ENCODE measurements at regions not wholly inside any gene's neighbourhood (a gene's known extent, or its start where the extent isn't known, plus 50 kb on each side); places are given as distances from the start of the nearest gene placed in this dataset.

GRCh38 chr7:12080006-12080405 lies 131.1 kb upstream of the TMEM106B start:
- Histone ChIP-seq H3K4me1 (ENCODE audit: control insufficient read depth in 2 of 2, insufficient read depth in 2 of 2, low read length in 1 of 2) (no peaks in the 10 kb centered on the region), H3K27me3 (ENCODE audit: control insufficient read depth in 1 of 2, insufficient read depth in 2 of 2, low read length in 2 of 2) (no peaks in the 10 kb centered on the region), H3K36me3 (ENCODE audit: control insufficient read depth in 2 of 2, insufficient read depth in 2 of 2, low read length in 1 of 2) (no peaks in the 10 kb centered on the region), H3K4me3 (ENCODE audit: low read depth in 1 of 2, low read length in 2 of 2) (no peak overlapping the region), H3K27ac (ENCODE audit: low read depth in 2 of 2, low read length in 1 of 2) (no peak overlapping the region), H3K9me3 (ENCODE audit: control insufficient read depth in 2 of 2, insufficient read depth in 1 of 2, low read depth in 1 of 2, low read length in 1 of 2) (no peaks in the 10 kb centered on the region)
- 59 to 61% methylated on average over 3 of the region's 3 CpGs for WGBS, 2 donors

GRCh38 chr7:12085516-12085915 lies 125.6 kb upstream of the TMEM106B start:
- Histone ChIP-seq H3K4me1 (ENCODE audit: control insufficient read depth in 2 of 2, insufficient read depth in 2 of 2, low read length in 1 of 2) (no peaks in the 10 kb centered on the region), H3K36me3 (ENCODE audit: control insufficient read depth in 2 of 2, insufficient read depth in 2 of 2, low read length in 1 of 2) (no peaks in the 10 kb centered on the region), H3K27ac (ENCODE audit: low read depth in 2 of 2, low read length in 1 of 2) (no peak overlapping the region), H3K9me3 (ENCODE audit: control insufficient read depth in 2 of 2, insufficient read depth in 1 of 2, low read depth in 1 of 2, low read length in 1 of 2) (no peaks in the 10 kb centered on the region), H3K27me3 (ENCODE audit: control insufficient read depth in 1 of 2, insufficient read depth in 2 of 2, low read length in 2 of 2) (no peaks in the 10 kb centered on the region), H3K4me3 (ENCODE audit: low read depth in 1 of 2, low read length in 2 of 2) (no peak overlapping the region)
- 37 to 50% methylated on average over 1 of the region's 1 CpG for WGBS, 2 donors

- peaks cover 0 to 3% of the 10 kb centered on the region in 2 donors for H3K9me3 ChIP-seq (ENCODE audit: control insufficient read depth in 2 of 2, insufficient read depth in 1 of 2, low read depth in 1 of 2, low read length in 1 of 2)
- no peaks in the 10 kb centered on the region for H3K4me1 ChIP-seq (ENCODE audit: control insufficient read depth in 2 of 2, insufficient read depth in 2 of 2, low read length in 1 of 2)
- no peaks in the 10 kb centered on the region for H3K36me3 ChIP-seq (ENCODE audit: control insufficient read depth in 2 of 2, insufficient read depth in 2 of 2, low read length in 1 of 2)
- H3K27me3 ChIP-seq (ENCODE audit: control insufficient read depth in 1 of 2, insufficient read depth in 2 of 2, low read length in 2 of 2), result no peaks in the 10 kb centered on the region
- 74 to 80% methylated on average over 9 of the region's 9 CpGs for WGBS, 2 donors
- H3K4me3 ChIP-seq (ENCODE audit: low read depth in 1 of 2, low read length in 2 of 2), result no peak overlapping the region
- no peak overlapping the region for H3K27ac ChIP-seq (ENCODE audit: low read depth in 2 of 2, low read length in 1 of 2)
Measured at GRCh38 chr7:12089951-12090756, 120.9 kb upstream of the TMEM106B start.

- 84 to 85% methylated on average over 5 of the region's 5 CpGs for WGBS, 2 donors
Measured at GRCh38 chr7:12090757-12091221, 120.3 kb upstream of the TMEM106B start.

GRCh38 chr7:12091231-12091630 lies 119.9 kb upstream of the TMEM106B start:
- Histone ChIP-seq H3K4me3 (ENCODE audit: low read depth in 1 of 2, low read length in 2 of 2) (no peak overlapping the region), H3K27ac (ENCODE audit: low read depth in 2 of 2, low read length in 1 of 2) (no peak overlapping the region), H3K36me3 (ENCODE audit: control insufficient read depth in 2 of 2, insufficient read depth in 2 of 2, low read length in 1 of 2) (no peaks in the 10 kb centered on the region), H3K27me3 (ENCODE audit: control insufficient read depth in 1 of 2, insufficient read depth in 2 of 2, low read length in 2 of 2) (no peaks in the 10 kb centered on the region), H3K4me1 (ENCODE audit: control insufficient read depth in 2 of 2, insufficient read depth in 2 of 2, low read length in 1 of 2) (no peaks in the 10 kb centered on the region), H3K9me3 (ENCODE audit: control insufficient read depth in 2 of 2, insufficient read depth in 1 of 2, low read depth in 1 of 2, low read length in 1 of 2) (peaks cover 0 to 3% of the 10 kb centered on the region in 2 donors)
- 69 to 83% methylated on average over 4 of the region's 4 CpGs for WGBS, 2 donors

More at GRCh38 chr7:12090757-12091221, 120.3 kb upstream of the TMEM106B start:
- no peaks in the 10 kb centered on the region for H3K4me1 ChIP-seq (ENCODE audit: control insufficient read depth in 2 of 2, insufficient read depth in 2 of 2, low read length in 1 of 2)
- H3K4me3 ChIP-seq (ENCODE audit: low read depth in 1 of 2, low read length in 2 of 2), result no peak overlapping the region
- H3K27ac ChIP-seq (ENCODE audit: low read depth in 2 of 2, low read length in 1 of 2), result no peak overlapping the region
- H3K36me3 ChIP-seq (ENCODE audit: control insufficient read depth in 2 of 2, insufficient read depth in 2 of 2, low read length in 1 of 2), result no peaks in the 10 kb centered on the region
- peaks cover 0 to 3% of the 10 kb centered on the region in 2 donors for H3K9me3 ChIP-seq (ENCODE audit: control insufficient read depth in 2 of 2, insufficient read depth in 1 of 2, low read depth in 1 of 2, low read length in 1 of 2)
- H3K27me3 ChIP-seq (ENCODE audit: control insufficient read depth in 1 of 2, insufficient read depth in 2 of 2, low read length in 2 of 2), result no peaks in the 10 kb centered on the region

GRCh38 chr7:12092499-12093130 lies 118.5 kb upstream of the TMEM106B start:
- Histone ChIP-seq H3K4me1 (ENCODE audit: control insufficient read depth in 2 of 2, insufficient read depth in 2 of 2, low read length in 1 of 2) (no peaks in the 10 kb centered on the region), H3K4me3 (ENCODE audit: low read depth in 1 of 2, low read length in 2 of 2) (no peak overlapping the region), H3K27me3 (ENCODE audit: control insufficient read depth in 1 of 2, insufficient read depth in 2 of 2, low read length in 2 of 2) (no peaks in the 10 kb centered on the region), H3K27ac (ENCODE audit: low read depth in 2 of 2, low read length in 1 of 2) (no peak overlapping the region), H3K9me3 (ENCODE audit: control insufficient read depth in 2 of 2, insufficient read depth in 1 of 2, low read depth in 1 of 2, low read length in 1 of 2) (peaks cover 0 to 3% of the 10 kb centered on the region in 2 donors), H3K36me3 (ENCODE audit: control insufficient read depth in 2 of 2, insufficient read depth in 2 of 2, low read length in 1 of 2) (no peaks in the 10 kb centered on the region)
- 89 to 90% methylated on average over 5 of the region's 5 CpGs for WGBS, 2 donors

GRCh38 chr7:12093365-12093764 lies 117.7 kb upstream of the TMEM106B start:
- no peaks in the 10 kb centered on the region for H3K4me1 ChIP-seq (ENCODE audit: control insufficient read depth in 2 of 2, insufficient read depth in 2 of 2, low read length in 1 of 2)
- 87 to 100% methylated on average over 1 of the region's 1 CpG for WGBS, 2 donors
- H3K36me3 ChIP-seq (ENCODE audit: control insufficient read depth in 2 of 2, insufficient read depth in 2 of 2, low read length in 1 of 2), result no peaks in the 10 kb centered on the region
- no peak overlapping the region for H3K4me3 ChIP-seq (ENCODE audit: low read depth in 1 of 2, low read length in 2 of 2)
- no peak overlapping the region for H3K27ac ChIP-seq (ENCODE audit: low read depth in 2 of 2, low read length in 1 of 2)
- H3K9me3 ChIP-seq (ENCODE audit: control insufficient read depth in 2 of 2, insufficient read depth in 1 of 2, low read depth in 1 of 2, low read length in 1 of 2), result peaks cover 0 to 3% of the 10 kb centered on the region in 2 donors
- H3K27me3 ChIP-seq (ENCODE audit: control insufficient read depth in 1 of 2, insufficient read depth in 2 of 2, low read length in 2 of 2), result no peaks in the 10 kb centered on the region

GRCh38 chr7:12094365-12094921 lies 116.7 kb upstream of the TMEM106B start:
- no peak overlapping the region for H3K27ac ChIP-seq (ENCODE audit: low read depth in 2 of 2, low read length in 1 of 2)
- H3K4me3 ChIP-seq (ENCODE audit: low read depth in 1 of 2, low read length in 2 of 2), result no peak overlapping the region
- no peaks in the 10 kb centered on the region for H3K4me1 ChIP-seq (ENCODE audit: control insufficient read depth in 2 of 2, insufficient read depth in 2 of 2, low read length in 1 of 2)
- H3K9me3 ChIP-seq (ENCODE audit: control insufficient read depth in 2 of 2, insufficient read depth in 1 of 2, low read depth in 1 of 2, low read length in 1 of 2), result peaks cover 0 to 3% of the 10 kb centered on the region in 2 donors
- no peaks in the 10 kb centered on the region for H3K36me3 ChIP-seq (ENCODE audit: control insufficient read depth in 2 of 2, insufficient read depth in 2 of 2, low read length in 1 of 2)
- H3K27me3 ChIP-seq (ENCODE audit: control insufficient read depth in 1 of 2, insufficient read depth in 2 of 2, low read length in 2 of 2), result no peaks in the 10 kb centered on the region
- WGBS, 2 donors, result 45% methylated on average over 4 of the region's 4 CpGs

GRCh38 chr7:12102126-12102525 lies 109.0 kb upstream of the TMEM106B start:
- Histone ChIP-seq H3K27me3 (ENCODE audit: control insufficient read depth in 1 of 2, insufficient read depth in 2 of 2, low read length in 2 of 2) (no peaks in the 10 kb centered on the region), H3K36me3 (ENCODE audit: control insufficient read depth in 2 of 2, insufficient read depth in 2 of 2, low read length in 1 of 2) (no peaks in the 10 kb centered on the region), H3K27ac (ENCODE audit: low read depth in 2 of 2, low read length in 1 of 2) (no peak overlapping the region), H3K9me3 (ENCODE audit: control insufficient read depth in 2 of 2, insufficient read depth in 1 of 2, low read depth in 1 of 2, low read length in 1 of 2) (no peaks in the 10 kb centered on the region), H3K4me1 (ENCODE audit: control insufficient read depth in 2 of 2, insufficient read depth in 2 of 2, low read length in 1 of 2) (no peaks in the 10 kb centered on the region), H3K4me3 (ENCODE audit: low read depth in 1 of 2, low read length in 2 of 2) (no peak overlapping the region)
- 74 to 75% methylated on average over 3 of the region's 3 CpGs for WGBS, 2 donors
